GM19395 (cell line): ENCODE measurements at regions not wholly inside any gene's neighbourhood (a gene's known extent, or its start where the extent isn't known, plus 50 kb on each side); places are given as distances from the start of the nearest gene placed in this dataset.
"Not testable (repeated sequence)": the region's sequence is repeated elsewhere in the genome, so short reads cannot be mapped to it uniquely, and the experiment has no call there.

Experiments used
- ATAC-seq: cut with Tn5 transposase; IDR thresholded peaks from one replicate; pipeline ENCODE4 v1.9.1; 2021; ENCODE audit warnings: mild to moderate bottlenecking, moderate library complexity; ENCODE audit not compliant: unreplicated experiment

- no peak for ATAC-seq
Observed at GRCh38 chr3:90056281-90057032, 949.0 kb downstream of the EPHA3 start.

GRCh38 chr3:90062016-90062415, 954.6 kb downstream of the EPHA3 start:
- no peak for ATAC-seq

DNA sequence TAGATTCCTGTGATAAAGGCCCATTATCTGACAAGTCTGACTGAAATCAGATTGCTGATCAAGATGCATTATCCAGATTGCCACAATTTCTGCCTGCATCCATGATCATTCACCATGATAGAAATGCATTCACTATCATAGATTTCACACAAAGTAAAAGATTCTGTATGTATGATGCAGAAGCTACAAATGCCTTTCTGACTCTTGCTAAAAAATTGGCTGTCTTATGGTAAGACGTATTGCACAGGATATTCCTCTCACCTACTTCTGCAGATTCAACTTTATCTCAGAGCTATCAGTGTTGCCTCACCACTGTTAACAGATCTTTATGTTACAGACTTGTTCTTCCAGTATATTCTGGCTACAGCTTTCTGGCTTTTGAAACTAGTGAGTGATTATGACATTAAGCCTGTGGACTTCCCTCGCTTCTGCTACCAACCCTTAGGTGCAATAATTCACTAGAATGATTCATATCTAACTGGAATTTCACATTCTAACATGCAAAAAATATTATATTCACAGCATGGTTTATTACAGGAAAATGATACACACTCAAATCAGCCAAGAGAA, 955.3 kb downstream of the EPHA3 start:
- ATAC-seq: no peak

GRCh38 chr3:90068783-90069182, 961.4 kb downstream of the EPHA3 start:
- no peak for ATAC-seq

GRCh38 chr3:90069748-90070147, 962.3 kb downstream of the EPHA3 start:
- ATAC-seq: no peak

DNA sequence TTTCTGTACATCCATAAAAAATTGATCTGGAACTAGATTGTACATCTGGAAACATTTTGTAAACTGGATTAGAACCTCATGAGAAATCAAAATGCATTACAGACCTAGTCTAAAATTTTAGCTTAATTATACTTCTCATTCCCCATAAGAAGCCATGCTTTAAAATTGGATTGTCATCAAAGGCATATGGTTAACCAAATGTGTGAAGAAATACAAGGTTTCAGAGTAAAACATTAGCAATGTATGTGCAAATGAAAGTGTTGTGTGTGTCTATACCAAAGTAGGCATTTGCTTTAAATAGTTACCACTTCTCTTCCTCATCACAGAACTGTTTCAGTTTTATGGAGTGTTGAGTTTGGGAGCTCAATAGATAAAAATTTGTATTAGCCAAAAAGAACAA, 968.7 kb downstream of the EPHA3 start:
- no peak for ATAC-seq

DNA sequence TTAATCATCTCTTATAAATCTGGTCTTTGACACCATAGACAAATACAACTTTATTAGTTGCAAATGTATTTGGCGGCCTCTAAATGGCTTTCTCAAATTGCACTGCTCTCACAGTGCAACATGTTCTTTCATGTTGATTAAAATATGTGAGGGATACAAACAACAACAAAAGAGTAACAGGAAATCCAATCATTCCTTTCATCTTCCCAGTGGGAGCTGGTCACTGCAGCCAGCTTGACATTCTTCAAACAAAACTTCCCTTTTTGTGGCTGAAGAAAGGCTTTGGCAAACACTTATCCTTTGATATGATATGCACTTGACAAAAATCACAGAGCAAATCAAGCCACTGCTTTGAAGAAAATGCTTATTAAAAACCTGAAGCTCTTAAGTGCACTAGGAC, 973.6 kb downstream of the EPHA3 start:
- no peak for ATAC-seq

DNA sequence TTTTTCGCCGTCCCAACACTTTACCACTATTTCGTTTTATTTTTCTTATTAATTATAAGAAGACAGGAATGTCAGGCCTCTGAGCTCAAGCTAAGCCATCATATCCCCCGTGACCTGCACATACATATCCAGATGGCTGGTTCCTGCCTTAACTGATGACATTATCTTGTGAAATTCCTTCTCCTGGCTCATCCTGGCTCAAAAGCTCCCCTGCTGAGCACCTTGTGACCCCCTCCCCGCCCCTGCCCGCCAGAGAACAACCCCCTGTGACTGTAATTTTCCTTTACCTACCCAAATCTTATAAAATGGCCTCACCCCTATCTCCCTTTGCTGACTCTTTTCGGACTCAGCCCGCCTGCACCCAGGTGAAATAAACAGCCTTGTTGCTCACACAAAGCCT, 978.9 kb downstream of the EPHA3 start:
- ATAC-seq: not testable (repeated sequence)

- ATAC-seq: no peak
Observed at GRCh38 chr3:90087703-90088102, 980.3 kb downstream of the EPHA3 start.

GRCh38 chr3:90091549-90091948, 984.1 kb downstream of the EPHA3 start:
- ATAC-seq: peak; percentile 74

DNA sequence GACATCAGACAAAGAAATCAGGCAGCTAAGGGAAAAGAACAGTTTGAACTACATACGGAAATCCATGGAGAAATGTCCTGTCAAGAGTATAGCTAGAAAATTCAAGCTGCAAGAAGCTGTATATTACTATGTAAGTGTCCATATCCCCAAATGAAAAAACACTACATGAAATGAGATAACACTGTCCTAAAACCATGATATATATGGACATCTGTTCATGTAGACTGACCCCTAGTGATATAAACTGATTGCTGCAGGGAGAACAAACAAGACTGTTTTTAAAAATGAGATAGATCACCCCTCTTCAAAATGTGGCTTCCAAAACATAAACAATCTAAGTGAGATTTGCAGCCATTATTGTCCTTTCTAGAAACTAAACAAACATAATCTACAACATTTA, 985.6 kb downstream of the EPHA3 start:
- no peak for ATAC-seq

- ATAC-seq: no peak
Observed at GRCh38 chr3:90095811-90096210, 988.4 kb downstream of the EPHA3 start.

GRCh38 chr3:90099493-90099892, 992.1 kb downstream of the EPHA3 start:
- no peak for ATAC-seq

DNA sequence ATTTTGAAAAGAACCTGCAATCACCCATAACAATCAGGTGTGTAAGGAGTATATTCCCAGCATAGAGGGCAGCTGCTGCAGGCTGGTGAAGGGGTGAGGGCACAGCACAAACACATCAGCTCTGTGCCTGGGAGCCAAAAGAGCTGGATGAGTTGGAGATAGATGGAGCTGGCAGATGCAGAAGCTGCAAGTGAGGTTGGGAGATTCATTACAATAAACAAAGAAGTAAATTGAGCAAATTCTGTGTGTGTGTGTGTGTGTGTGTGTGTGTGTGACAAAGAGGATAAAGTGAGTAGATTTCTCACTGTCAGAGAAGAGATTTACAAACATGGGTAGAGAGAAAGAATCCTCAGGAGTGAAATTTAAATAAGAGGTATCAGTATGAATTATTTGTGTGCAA, 994.7 kb downstream of the EPHA3 start:
- no peak for ATAC-seq

- ATAC-seq: no peak
Observed at GRCh38 chr3:90121326-90121725, 1013.9 kb downstream of the EPHA3 start.

GRCh38 chr3:90128391-90128790, 1021.0 kb downstream of the EPHA3 start:
- ATAC-seq: no peak

GRCh38 chr3:90129730-90130129, 1022.3 kb downstream of the EPHA3 start:
- ATAC-seq: no peak

- no peak for ATAC-seq
Observed at GRCh38 chr3:90132197-90132596, 1024.8 kb downstream of the EPHA3 start.

DNA sequence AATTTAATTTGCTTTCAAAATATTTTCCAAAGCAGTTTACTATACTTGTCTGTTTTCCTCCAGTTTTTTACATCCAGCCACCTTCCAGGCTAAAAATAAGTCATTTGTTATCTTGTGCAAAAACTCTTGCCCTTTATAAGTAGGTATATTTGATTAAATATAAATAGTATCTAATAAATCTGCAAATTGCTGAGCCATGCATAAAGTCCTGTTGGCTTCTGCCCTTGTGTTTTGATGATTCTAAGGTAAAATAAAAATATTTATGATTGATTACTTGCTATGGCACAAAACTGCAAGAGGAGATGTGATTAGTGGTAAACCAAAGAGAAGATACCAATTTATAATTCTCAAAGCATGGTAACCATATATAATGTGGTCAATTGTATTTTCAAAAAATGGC, 1026.7 kb downstream of the EPHA3 start:
- ATAC-seq: no peak

- ATAC-seq: no peak
Observed at GRCh38 chr3:90136456-90137191, 1029.2 kb downstream of the EPHA3 start.

DNA sequence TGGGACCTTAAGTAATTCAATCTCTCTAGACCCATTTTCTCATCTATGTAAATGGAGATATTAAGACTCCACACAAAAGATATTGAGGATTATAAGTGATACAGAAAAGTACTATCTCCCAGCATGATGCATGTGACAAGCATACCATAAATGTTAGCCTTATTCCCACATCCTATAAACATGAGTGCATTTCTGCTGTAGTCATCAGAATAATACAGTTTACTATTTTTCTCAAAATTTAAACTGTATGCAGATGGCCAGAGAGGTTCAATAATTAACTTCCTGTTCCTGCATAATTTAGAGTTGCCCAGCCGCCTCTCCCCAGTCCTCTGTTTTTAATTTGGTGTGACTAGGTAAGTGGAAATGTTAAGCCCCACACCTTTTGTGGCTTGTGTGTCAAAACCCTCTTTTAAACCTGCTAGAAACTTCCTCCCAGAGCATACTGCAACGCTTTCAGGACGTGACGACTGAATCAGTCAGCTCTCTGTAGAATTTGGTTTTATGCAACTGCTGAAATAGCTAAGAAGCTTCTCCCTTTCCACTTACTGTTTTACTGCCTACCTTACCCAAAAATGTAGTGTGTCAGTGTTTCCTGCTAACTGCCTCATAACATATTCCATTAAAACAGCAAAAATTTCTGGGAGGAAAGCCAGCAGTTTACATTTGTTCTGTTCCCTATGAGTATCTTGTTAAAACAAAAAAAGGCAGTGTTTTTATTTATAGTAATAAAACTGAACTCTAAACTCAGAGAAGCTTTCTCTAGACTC, 1037.9 kb downstream of the EPHA3 start:
- ATAC-seq: no peak
